Activated CD4-positive, alpha-beta T cell treated with anti-CD3 and anti-CD28 coated beads, Interleukin-2, amount 50 U/mL, for 16 hours (primary cell): ENCODE measurements at regions not wholly inside any gene's neighbourhood (a gene's known extent, or its start where the extent isn't known, plus 50 kb on each side); places are given as distances from the start of the nearest gene placed in this dataset.

ENCODE experiments used
- DNase-seq: peaks from one replicate; pipeline ENCODE4 v3.0.0-alpha.2; 2020

- no peak for DNase-seq
Observed at GRCh38 chr4:15376594-15376993, 51.2 kb upstream of the C1QTNF7 start.
